A549 (cell line): ENCODE measurements at regions not wholly inside any gene's neighbourhood (a gene's known extent, or its start where the extent isn't known, plus 50 kb on each side); places are given as distances from the start of the nearest gene placed in this dataset.

Source experiments
- ATAC-seq, 2 experiments: fragments of 200-7000 bp in 1 of 2; fragments of >200 bp in 1 of 2; cut with Nextera tagmentation in 1 of 2; cut with Tn5 transposase in 1 of 2; 3 replicates each; pipeline versions ENCODE4 v1.8.0 to v1.9.1; 2018 to 2020; ENCODE audit warnings: mild to moderate bottlenecking in 1 of 2, moderate library complexity in 1 of 2
- CTCF ChIA-PET: fragments of 300-600 bp; sonication (Branson Sonifier 250); formaldehyde crosslinking; extraction: SDS; loops from one replicate; lab custom pipeline; 2021; ENCODE audit warnings: antibody characterized with exemption, inconsistent platforms; lab: Yijun Ruan, JAX
- POLR2A ChIA-PET: fragments of 350-600 bp; formaldehyde crosslinking; extraction: SDS; loops from one replicate; lab custom pipeline; 2021; ENCODE audit warnings: antibody characterized with exemption, inconsistent platforms; lab: Yijun Ruan, JAX
- DNase-seq, 2 experiments: peaks; one replicate each; pipeline versions ENCODE4 v3.0.0 to v3.0.0-alpha.2; 2011 to 2016; ENCODE audit warnings: low read depth in 1 of 2, low spot score in 1 of 2
- FAIRE-seq: peaks from 2 replicates; lab custom pipeline; 2011; peaks lifted over from hg19 to GRCh38; lab: Jason Lieb, UNC
- H3K27ac ChIP-seq, 2 experiments: fragments of >200 bp; sonication (Bioruptor Twin); formaldehyde crosslinking; 3 replicates each; pipeline ENCODE4 v1.5.1; 2016 to 2017
- H3K4me1 ChIP-seq: fragments of >200 bp; sonication (Bioruptor Twin); formaldehyde crosslinking; 3 replicates; pipeline ENCODE4 v1.6.1; 2016
- H3K4me2 ChIP-seq: fragments of >200 bp; sonication (Bioruptor Twin); formaldehyde crosslinking; 3 replicates; pipeline ENCODE4 v1.6.1; 2016
- H3K4me3 ChIP-seq: fragments of >200 bp; sonication (Bioruptor Twin); formaldehyde crosslinking; 3 replicates; pipeline ENCODE4 v1.5.1; 2016
- H3K9me3 ChIP-seq: fragments of >200 bp; sonication (Bioruptor Twin); formaldehyde crosslinking; 3 replicates; pipeline ENCODE4 v1.6.1; 2016
- BCL3 ChIP-seq: fragments of >200 bp; sonication (Bioruptor Twin); formaldehyde crosslinking; IDR thresholded peaks from 3 replicates; pipeline ENCODE4 v1.6.1; 2016
- CEBPB ChIP-seq, 2 experiments: fragments of >200 bp in 1 of 2; sonication (Bioruptor Twin) in 1 of 2; formaldehyde crosslinking in 1 of 2; IDR thresholded peaks; 2 replicates each; pipeline ENCODE4 v1.6.1; 2012 to 2016
- CHD2 ChIP-seq: fragments of 150-350 bp; IDR thresholded peaks from 2 replicates; pipeline ENCODE4 v1.6.1; 2014; ENCODE audit warnings: low read length; ENCODE audit not compliant: partially characterized antibody
- EHMT2 ChIP-seq: fragments of 200-600 bp; sonication (generic); IDR thresholded peaks from 2 replicates; pipeline ENCODE4 v1.6.1; 2016; ENCODE audit warnings: antibody characterized with exemption, low read depth, mild to moderate bottlenecking, moderate library complexity
- EP300 ChIP-seq, 2 experiments: fragments of >200 bp; sonication (Bioruptor Twin); formaldehyde crosslinking; IDR thresholded peaks; 2 replicates in 1 of 2; 3 replicates in 1 of 2; pipeline ENCODE4 v1.6.1; 2016 to 2017
- FOSL2 ChIP-seq, 2 experiments: fragments of 450-650 bp in 1 of 2; fragments of >200 bp in 1 of 2; sonication (Bioruptor Twin) in 1 of 2; formaldehyde crosslinking; IDR thresholded peaks; 2 replicates each; pipeline versions ENCODE4 v1.5.0 to v1.6.1; 2016 to 2020; ENCODE audit warnings: mild to moderate bottlenecking in 1 of 2, moderate library complexity in 1 of 2
- HOXB5 ChIP-seq: fragments of 250-450 bp; sonication (Bioruptor Pico); IDR thresholded peaks from 2 replicates; pipeline ENCODE4 v1.5.0; 2020; ENCODE audit warnings: mild to moderate bottlenecking, moderate library complexity
- JUNB ChIP-seq: fragments of >200 bp; sonication (Bioruptor Twin); formaldehyde crosslinking; IDR thresholded peaks from 2 replicates; pipeline ENCODE4 v1.6.1; 2016
- MAFK ChIP-seq: fragments of 450-650 bp; IDR thresholded peaks from 2 replicates; pipeline ENCODE4 v1.6.1; 2014; ENCODE audit not compliant: partially characterized antibody
- MAX ChIP-seq: IDR thresholded peaks from 2 replicates; pipeline ENCODE4 v1.6.1; 2012
- NFE2L2 ChIP-seq: fragments of 150-350 bp; conservative IDR thresholded peaks from 2 replicates; pipeline ENCODE4 v1.6.1; 2014; ENCODE audit warnings: low read length
- NPAS2 ChIP-seq: fragments of 250-450 bp; sonication (Bioruptor Pico); IDR thresholded peaks from 2 replicates; pipeline ENCODE4 v1.8.0; 2022; ENCODE audit warnings: mild to moderate bottlenecking, moderate library complexity, borderline replicate concordance
- PBX3 ChIP-seq: IDR thresholded peaks from 2 replicates; pipeline ENCODE4 v1.6.1; 2012
- RAD21 ChIP-seq, 2 experiments: fragments of >200 bp in 1 of 2; sonication (Bioruptor Twin) in 1 of 2; formaldehyde crosslinking in 1 of 2; IDR thresholded peaks in 1 of 2; conservative IDR thresholded peaks in 1 of 2; 2 replicates in 1 of 2; 3 replicates in 1 of 2; pipeline ENCODE4 v1.6.1; 2012 to 2018; ENCODE audit warnings: inconsistent platforms in 1 of 2
- REST ChIP-seq: fragments of 200-600 bp; sonication (generic); IDR thresholded peaks from 2 replicates; pipeline ENCODE4 v1.6.1; 2016; ENCODE audit warnings: antibody characterized with exemption, mild to moderate bottlenecking, moderate library complexity
- RNF2 ChIP-seq: fragments of 200-600 bp; sonication (generic); IDR thresholded peaks from 2 replicates; pipeline ENCODE4 v1.6.1; 2016; ENCODE audit warnings: low read depth, mild to moderate bottlenecking, antibody characterized with exemption, moderate library complexity, borderline replicate concordance
- SMC3 ChIP-seq: fragments of >200 bp; sonication (Bioruptor Twin); formaldehyde crosslinking; IDR thresholded peaks from 3 replicates; pipeline ENCODE4 v1.6.1; 2018; ENCODE audit warnings: inconsistent platforms
- SREBF2 ChIP-seq: fragments of 450-650 bp; IDR thresholded peaks from 2 replicates; pipeline ENCODE4 v1.6.1; 2014; ENCODE audit warnings: mild to moderate bottlenecking, moderate library complexity
- TP53 ChIP-seq: fragments of 250-450 bp; sonication (Bioruptor Pico); IDR thresholded peaks from 2 replicates; pipeline ENCODE4 v1.5.0; 2021; ENCODE audit warnings: mild to moderate bottlenecking, moderate library complexity
- USF2 ChIP-seq: fragments of 450-650 bp; IDR thresholded peaks from 2 replicates; pipeline ENCODE4 v1.6.1; 2014; ENCODE audit warnings: antibody characterized with exemption
- ZFP36 ChIP-seq: fragments of 450-650 bp; IDR thresholded peaks from 2 replicates; pipeline ENCODE4 v1.6.1; 2014; ENCODE audit warnings: borderline replicate concordance; ENCODE audit not compliant: partially characterized antibody
- ZSCAN20 ChIP-seq: fragments of 250-450 bp; sonication (Bioruptor Pico); IDR thresholded peaks from 2 replicates; pipeline ENCODE4 v1.8.0; 2022; ENCODE audit warnings: mild to moderate bottlenecking, moderate library complexity
- WGBS: methylation state at CpG from one replicate; pipeline ENCODE4 v1.1.6; 2017; ENCODE audit errors: missing lambda C conversion rate; 5-methylcytosine and 5-hydroxymethylcytosine counted together

GRCh38 chr5:175809531-175810121 is 61.8 kb upstream of the CPLX2 start (continued):
- TF ChIP-seq FOSL2 (IDR thresholded peaks at IDR 0.05) (peak; percentile 85), FOSL2 (CRISPR knock-in tag; IDR thresholded peaks at IDR 0.05) (peak; percentile 91), RAD21 (conservative IDR thresholded peaks at IDR 0.05 in 1 of 2, IDR thresholded peaks at IDR 0.05 in 1 of 2) (peak; percentile 35 to 44; a peak in 3 of 5 replicates), MAFK (peak; percentile 86), CEBPB (IDR thresholded peaks at IDR 0.05) (peak in 1 of 2 experiments; percentile 39; a peak in 1 of 4 replicates), EP300 (IDR thresholded peaks at IDR 0.05) (peak; percentile 51 to 70; a peak in 1 of 5 replicates), MAX (peak; percentile 88), PBX3 (peak; percentile 34; the same call in 1 of the 2 replicates)

- Histone ChIP-seq H3K4me3 (no peak overlapping the region), H3K9me3 (no peaks in the 10 kb centered on the region), H3K27ac (peak overlapping the region; percentile 88 to 90), H3K4me1 (peaks cover 57% of the 10 kb centered on the region), H3K4me2 (peak overlapping the region; percentile 81)
- ChIA-PET POLR2A (interaction anchor here (0.6 to 1.5 kb wide), 2 partner anchors 10 to 31 kb away, joined by 3 read pairs; no protein-coding TSS in a partner anchor), CTCF (interaction anchor here (1.0 to 5.2 kb wide), 8 partner anchors 13 to 81 kb away, joined by 3 to 32 read pairs (median 5); partner anchors contain the start of gene CPLX2)
- no peak for ATAC-seq
- 98% methylated on average over 2 of the region's 2 CpGs for WGBS
- no peak for FAIRE-seq
- TF ChIP-seq ZFP36 (no peak), SMC3 (no peak), JUNB (no peak), NPAS2 (CRISPR knock-in tag) (no peak), USF2 (no peak), RNF2 (no peak), CHD2 (no peak), NFE2L2 (no peak), HOXB5 (CRISPR knock-in tag) (no peak), MAFK (no peak), EHMT2 (no peak), BCL3 (no peak), SREBF2 (no peak)
- DNase-seq, result no peak
Observed at GRCh38 chr5:175810457-175810856, 60.9 kb upstream of the CPLX2 start.

- DNase-seq, result no peak
- H3K4me1 ChIP-seq, result peaks cover 57% of the 10 kb centered on the region
- no peak for TF ChIP-seq TP53 (CRISPR knock-in tag)
- TF ChIP-seq ZSCAN20, result no peak
- TF ChIP-seq MAX, result no peak
- TF ChIP-seq REST, result peak; percentile 64; the same call in 1 of the 2 replicates
- TF ChIP-seq, all 56 proteins: peak for 1
- FAIRE-seq, result no peak
- Histone ChIP-seq H3K27ac (peak overlapping the region; percentile 88 to 90; a peak in 5 of 6 replicates), H3K9me3 (no peaks in the 10 kb centered on the region), H3K4me2 (no peak overlapping the region), H3K4me3 (no peak overlapping the region)
- 72% methylated on average over 2 of the region's 2 CpGs for WGBS
- ChIA-PET CTCF (interaction anchor here (1.2 to 3.4 kb wide), 3 partner anchors 10 to 82 kb away, joined by 3 to 14 read pairs (median 5); no protein-coding TSS in a partner anchor), POLR2A (no interaction called here)
- no peak for ATAC-seq
Observed at GRCh38 chr5:175811589-175811988, 59.8 kb upstream of the CPLX2 start.
